Progenitor cell of endocrine pancreas (in vitro differentiated cells): ENCODE measurements at regions not wholly inside any gene's neighbourhood (a gene's known extent, or its start where the extent isn't known, plus 50 kb on each side); places are given as distances from the start of the nearest gene placed in this dataset.

ENCODE experiments used
- DNase-seq: peaks from one replicate; pipeline ENCODE4 v3.0.0; 2021; ENCODE audit warnings: low spot score; ENCODE audit not compliant: unreplicated experiment
- H3K27ac Mint-ChIP-seq: 2 replicates; pipeline ENCODE4 v1.8.0; 2021; ENCODE audit warnings: mild to moderate bottlenecking, moderate library complexity, mixed read lengths
- H3K27me3 Mint-ChIP-seq: 2 replicates; pipeline ENCODE4 v1.8.0; 2021; ENCODE audit warnings: mixed read lengths
- H3K36me3 Mint-ChIP-seq: 2 replicates; pipeline ENCODE4 v1.8.0; 2022; ENCODE audit warnings: mixed read lengths; ENCODE audit not compliant: insufficient read depth
- H3K4me1 Mint-ChIP-seq: 2 replicates; pipeline ENCODE4 v1.8.0; 2021; ENCODE audit warnings: low read depth, mixed read lengths
- H3K4me3 Mint-ChIP-seq: 2 replicates; pipeline ENCODE4 v1.8.0; 2021; ENCODE audit warnings: low read depth, mild to moderate bottlenecking, moderate library complexity, mixed read lengths
- H3K9me3 Mint-ChIP-seq: 2 replicates; pipeline ENCODE4 v1.8.0; 2021; ENCODE audit warnings: low read depth, mixed read lengths
- CTCF ChIP-seq: fragments of 200-600 bp; sonication (generic); IDR thresholded peaks from one replicate; pipeline ENCODE4 v1.5.0; 2021; ENCODE audit warnings: antibody characterized with exemption, mild to moderate bottlenecking; ENCODE audit not compliant: unreplicated experiment

GRCh38 chr4:124610211-124610610 lies 102.3 kb downstream of the ANKRD50 start:
- Mint-ChIP-seq H3K27me3 (no peaks in the 10 kb centered on the region), H3K4me3 (no peak overlapping the region), H3K27ac (no peak overlapping the region), H3K9me3 (peaks cover 11% of the 10 kb centered on the region), H3K4me1 (peaks cover 10% of the 10 kb centered on the region), H3K36me3 (peaks cover 2% of the 10 kb centered on the region)
- DNase-seq, result no peak
- TF ChIP-seq CTCF, result no peak
